ENCODE measurements at regions not wholly inside any gene's neighbourhood (a gene's known extent, or its start where the extent isn't known, plus 50 kb on each side); places are given as distances from the start of the nearest gene placed in this dataset.

- TF ChIP-seq CTCF (IDR thresholded peaks at IDR 0.05; ENCODE audit: poor library complexity, severe bottlenecking) (no peak), POLR2AphosphoS5 (IDR thresholded peaks at IDR 0.05) (no peak), EP300 (conservative IDR thresholded peaks at IDR 0.05; ENCODE audit: poor library complexity, severe bottlenecking) (no peak), RAD21 (conservative IDR thresholded peaks at IDR 0.05) (no peak), SMC3 (conservative IDR thresholded peaks at IDR 0.05; ENCODE audit: poor library complexity) (no peak), EZH2 (IDR thresholded peaks at IDR 0.05; ENCODE audit: borderline replicate concordance, insufficient read depth, low read length, poor library complexity, severe bottlenecking) (no peak), MXI1 (conservative IDR thresholded peaks at IDR 0.05; ENCODE audit: poor library complexity, severe bottlenecking) (no peak)
These were observed 108.5 kb upstream of the ARMC2 start for GRCh38 chr6:108739496-108740330.

Measured in neural cell (in vitro differentiated cells).